GM18511 (cell line): ENCODE measurements at regions not wholly inside any gene's neighbourhood (a gene's known extent, or its start where the extent isn't known, plus 50 kb on each side); places are given as distances from the start of the nearest gene placed in this dataset.

Experiments used
- ATAC-seq: cut with Tn5 transposase; IDR thresholded peaks from one replicate; pipeline ENCODE4 v1.9.1; 2021; ENCODE audit warnings: mild to moderate bottlenecking, moderate library complexity; ENCODE audit not compliant: unreplicated experiment

DNA sequence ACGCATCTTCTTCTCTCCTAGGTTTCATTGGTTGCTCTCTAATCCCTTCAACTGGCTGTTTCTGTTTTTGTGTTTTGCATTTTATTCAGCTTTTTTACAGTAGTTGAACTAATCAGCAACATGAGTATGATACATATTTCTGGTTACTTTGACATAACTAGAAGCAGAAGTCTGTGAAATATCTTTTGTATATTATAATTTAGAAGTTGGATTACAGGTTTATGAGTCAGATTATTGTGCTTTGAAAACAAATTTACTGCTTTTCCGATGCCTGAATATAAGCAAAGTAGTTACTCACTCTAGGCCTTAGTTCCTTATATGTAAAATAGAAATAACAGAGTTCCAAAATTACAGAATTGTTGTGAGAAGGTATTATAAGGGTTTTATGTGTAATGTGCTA, 96.2 kb upstream of the MEOX2 start:
- ATAC-seq: no peak

DNA sequence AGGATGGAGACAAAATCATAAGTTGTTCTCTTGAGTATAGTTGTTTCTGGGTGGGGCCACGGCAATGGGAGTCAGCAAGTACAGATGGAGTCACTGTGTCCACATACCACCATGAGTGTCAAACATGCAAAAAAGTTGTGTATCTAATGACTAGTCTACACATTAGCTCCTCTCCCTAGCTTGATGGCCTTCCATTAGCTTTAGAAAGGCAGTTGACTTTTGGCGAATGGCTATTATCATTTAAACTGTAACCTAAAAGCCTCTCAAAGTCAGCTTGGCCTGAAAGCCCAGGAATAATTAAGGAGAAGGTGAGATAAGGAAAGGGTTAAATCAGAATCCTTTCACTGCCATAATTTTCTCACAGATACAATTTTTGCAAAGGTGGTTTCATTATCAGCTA, 95.5 kb upstream of the MEOX2 start:
- no peak for ATAC-seq

GRCh38 chr7:15780271-15780670, 93.8 kb upstream of the MEOX2 start:
- no peak for ATAC-seq

DNA sequence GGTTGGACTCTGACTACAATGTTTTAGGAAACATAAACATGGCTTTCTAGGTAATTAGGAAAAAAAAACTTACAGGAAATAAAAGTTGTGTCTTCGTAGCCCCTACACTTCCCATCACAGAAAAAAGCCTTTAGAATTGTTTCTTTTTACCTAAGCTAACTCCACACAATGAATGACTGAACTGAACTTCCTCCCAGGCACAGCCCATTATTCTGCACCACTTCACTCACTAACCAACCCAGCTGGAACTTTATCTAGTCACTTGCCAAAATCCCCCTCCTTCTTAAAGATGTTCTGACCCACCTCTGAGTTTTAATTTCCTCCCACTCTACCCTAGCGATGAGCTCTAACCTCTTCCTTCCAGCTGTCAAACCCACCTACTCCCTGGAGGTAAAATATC, 91.7 kb upstream of the MEOX2 start:
- no peak for ATAC-seq

- ATAC-seq: no peak
Observed at GRCh38 chr7:15765753-15766152, 79.3 kb upstream of the MEOX2 start.

- no peak for ATAC-seq
Observed at GRCh38 chr7:15764851-15765382, 78.4 kb upstream of the MEOX2 start.

DNA sequence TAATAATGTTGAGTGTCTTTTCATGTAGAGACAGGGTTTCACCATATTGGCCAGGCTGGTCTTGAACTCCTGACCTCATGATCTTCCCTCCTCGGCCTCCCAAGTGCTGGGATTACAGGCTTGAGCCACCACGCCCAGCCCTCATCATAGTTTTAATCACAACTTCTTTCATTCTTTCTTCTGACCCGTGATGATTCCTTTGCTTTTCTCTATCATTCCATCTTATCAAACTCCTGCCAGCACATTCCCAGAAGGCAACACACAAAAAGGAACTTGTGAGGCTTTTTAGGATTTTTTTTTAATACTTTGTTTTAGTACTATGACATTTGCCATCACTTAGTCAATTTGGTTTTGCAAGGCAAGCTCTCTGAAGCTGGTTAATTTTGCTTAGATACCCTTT, 77.5 kb upstream of the MEOX2 start:
- no peak for ATAC-seq

GRCh38 chr7:15757041-15758000, 70.8 kb upstream of the MEOX2 start:
- no peak for ATAC-seq

GRCh38 chr7:15755061-15755460, 68.6 kb upstream of the MEOX2 start:
- no peak for ATAC-seq

DNA sequence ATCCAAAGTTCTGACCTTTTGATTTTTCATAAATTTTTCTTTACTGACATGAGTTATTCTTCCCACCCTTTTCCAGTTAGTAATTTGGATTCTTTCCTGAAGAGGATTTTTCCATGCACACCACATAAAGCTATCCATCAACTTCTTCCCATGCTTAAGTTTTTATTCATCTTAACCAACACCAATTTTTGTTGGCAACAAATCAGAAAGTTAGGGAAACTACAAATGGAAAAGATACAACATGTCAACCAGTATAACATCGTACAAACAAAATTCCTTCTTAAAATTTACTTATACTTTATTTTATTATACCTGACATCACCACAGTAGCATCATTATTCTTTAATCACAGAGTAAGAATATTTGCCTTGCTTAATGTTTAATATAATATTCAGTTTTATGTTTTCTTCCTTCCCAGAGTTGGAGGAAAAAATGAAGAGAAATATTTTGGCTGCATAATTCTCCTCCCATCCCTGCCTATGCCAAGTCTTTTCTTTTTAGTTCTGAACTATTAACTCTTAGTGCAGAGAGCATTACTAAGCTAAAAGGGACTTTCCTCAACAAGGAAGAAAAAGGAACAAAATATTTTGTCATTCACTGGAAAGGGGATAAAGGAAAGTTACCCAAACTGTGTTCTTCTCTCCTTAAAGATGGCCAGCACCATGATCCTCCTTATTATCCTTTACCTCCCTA, 67.5 kb upstream of the MEOX2 start:
- no peak for ATAC-seq

DNA sequence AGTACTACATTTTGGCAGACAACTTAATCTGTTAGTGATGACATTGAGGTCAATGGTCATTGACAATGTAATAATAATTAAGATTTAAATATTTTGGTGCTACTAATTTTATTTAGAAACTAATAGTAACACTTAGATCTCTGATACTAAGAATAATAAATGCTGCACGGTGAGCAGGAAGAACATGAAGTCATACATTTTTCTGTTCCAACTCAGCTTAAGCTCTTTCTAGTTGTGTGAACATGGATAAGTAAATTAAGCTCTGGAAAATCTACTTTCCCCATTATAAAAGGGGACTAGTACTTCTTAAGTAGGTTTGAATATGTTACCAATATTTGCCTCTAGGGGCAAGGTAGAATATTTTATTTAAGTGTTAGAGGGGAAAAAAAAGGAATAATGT, 65.9 kb upstream of the MEOX2 start:
- no peak for ATAC-seq

DNA sequence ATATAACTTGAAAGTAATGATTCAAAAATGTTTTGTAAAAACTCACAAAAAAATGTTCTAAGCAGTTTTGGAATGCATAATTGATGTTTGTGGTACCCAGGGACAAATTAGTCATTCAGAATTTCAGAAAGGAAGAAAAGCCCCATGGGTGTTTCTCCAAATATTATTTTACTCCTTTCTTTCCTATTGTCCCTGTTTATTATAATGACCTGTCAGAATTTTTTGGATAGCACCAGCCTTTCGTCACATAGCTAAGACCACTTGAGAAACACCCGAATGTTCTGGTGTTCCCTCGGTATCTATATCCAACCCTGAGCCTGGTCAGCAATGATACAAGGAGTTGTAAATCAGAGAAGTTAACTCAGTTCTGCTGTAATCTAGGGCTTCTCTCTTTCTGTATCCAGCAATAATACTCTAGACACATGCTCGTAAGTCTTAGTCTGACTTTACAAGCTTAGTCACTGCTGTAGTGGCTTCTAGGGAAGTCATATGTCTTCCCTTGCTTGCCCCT, 64.8 kb upstream of the MEOX2 start:
- no peak for ATAC-seq

- ATAC-seq: no peak
Observed at GRCh38 chr7:15750727-15751126, 64.2 kb upstream of the MEOX2 start.

DNA sequence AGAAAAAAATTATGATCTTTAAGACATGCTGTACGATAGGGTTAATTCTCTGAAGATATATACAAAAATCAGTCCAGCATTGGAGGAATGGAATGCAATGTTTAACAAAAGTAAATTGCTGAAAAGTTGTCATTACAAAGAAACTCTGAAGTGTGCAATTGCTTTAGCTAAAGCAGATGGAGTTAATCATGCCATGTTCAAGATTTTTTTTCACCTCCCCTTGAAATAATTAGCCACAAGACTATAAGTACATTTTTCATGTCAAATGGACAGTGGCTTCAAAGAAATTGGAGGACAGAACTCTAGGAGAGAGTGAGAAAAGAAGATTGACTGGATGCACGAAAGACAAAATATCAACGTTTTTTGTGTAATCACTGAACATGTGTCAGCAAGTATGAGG, 63.1 kb upstream of the MEOX2 start:
- no peak for ATAC-seq

- no peak for ATAC-seq
Observed at GRCh38 chr7:15747712-15748111, 61.2 kb upstream of the MEOX2 start.

- ATAC-seq: no peak
Observed at GRCh38 chr7:15747301-15747700, 60.8 kb upstream of the MEOX2 start.

- no peak for ATAC-seq
Observed at GRCh38 chr7:15743926-15744480, 57.5 kb upstream of the MEOX2 start.

DNA sequence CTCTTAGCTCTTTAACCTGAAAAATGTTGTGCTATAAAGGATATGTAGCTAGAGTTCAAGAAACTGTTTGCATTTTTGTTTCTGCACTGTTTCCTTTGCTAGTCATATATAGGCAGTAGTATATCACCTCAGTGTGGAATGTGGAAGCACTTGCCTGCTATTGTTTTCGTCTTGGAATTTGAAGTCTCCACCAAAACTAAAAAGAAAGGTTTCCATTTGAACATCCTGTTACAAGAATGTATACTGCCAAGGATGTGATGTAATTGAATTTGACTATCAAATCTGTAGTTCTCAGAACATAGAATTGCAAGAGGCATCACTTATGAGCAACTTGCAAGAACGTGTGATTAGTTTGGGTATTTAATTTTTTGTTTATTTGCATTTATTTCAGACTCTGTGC, 51.1 kb upstream of the MEOX2 start:
- ATAC-seq: no peak
